ENCODE measurements at regions not wholly inside any gene's neighbourhood (a gene's known extent, or its start where the extent isn't known, plus 50 kb on each side); places are given as distances from the start of the nearest gene placed in this dataset.
"Not testable (repeated sequence)": the region's sequence is repeated elsewhere in the genome, so short reads cannot be mapped to it uniquely, and the experiment has no call there.

- TF ChIP-seq, protein P1, sequence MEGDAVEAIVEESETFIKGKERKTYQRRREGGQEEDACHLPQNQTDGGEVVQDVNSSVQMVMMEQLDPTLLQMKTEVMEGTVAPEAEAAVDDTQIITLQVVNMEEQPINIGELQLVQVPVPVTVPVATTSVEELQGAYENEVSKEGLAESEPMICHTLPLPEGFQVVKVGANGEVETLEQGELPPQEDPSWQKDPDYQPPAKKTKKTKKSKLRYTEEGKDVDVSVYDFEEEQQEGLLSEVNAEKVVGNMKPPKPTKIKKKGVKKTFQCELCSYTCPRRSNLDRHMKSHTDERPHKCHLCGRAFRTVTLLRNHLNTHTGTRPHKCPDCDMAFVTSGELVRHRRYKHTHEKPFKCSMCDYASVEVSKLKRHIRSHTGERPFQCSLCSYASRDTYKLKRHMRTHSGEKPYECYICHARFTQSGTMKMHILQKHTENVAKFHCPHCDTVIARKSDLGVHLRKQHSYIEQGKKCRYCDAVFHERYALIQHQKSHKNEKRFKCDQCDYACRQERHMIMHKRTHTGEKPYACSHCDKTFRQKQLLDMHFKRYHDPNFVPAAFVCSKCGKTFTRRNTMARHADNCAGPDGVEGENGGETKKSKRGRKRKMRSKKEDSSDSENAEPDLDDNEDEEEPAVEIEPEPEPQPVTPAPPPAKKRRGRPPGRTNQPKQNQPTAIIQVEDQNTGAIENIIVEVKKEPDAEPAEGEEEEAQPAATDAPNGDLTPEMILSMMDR (IDR thresholded peaks at IDR 0.05), result not testable (repeated sequence)
- not testable (repeated sequence) for TF ChIP-seq POLR2AphosphoS5 (IDR thresholded peaks at IDR 0.05)
These were observed 167.6 kb upstream of the CRBN start for GRCh38 chr3:3347056-3347455.
